GM21723 (cell line): ENCODE measurements at regions not wholly inside any gene's neighbourhood (a gene's known extent, or its start where the extent isn't known, plus 50 kb on each side); places are given as distances from the start of the nearest gene placed in this dataset.

Experiments
- ATAC-seq: cut with Tn5 transposase; IDR thresholded peaks from one replicate; pipeline ENCODE4 v1.9.1; 2021; ENCODE audit warnings: mild to moderate bottlenecking, moderate library complexity; ENCODE audit not compliant: unreplicated experiment

- no peak for ATAC-seq
Measured at GRCh38 chr5:10173716-10174115, 76.0 kb downstream of the ATPSCKMT start.

- ATAC-seq: no peak
Measured at GRCh38 chr5:10172247-10172646, 77.4 kb downstream of the ATPSCKMT start.

DNA sequence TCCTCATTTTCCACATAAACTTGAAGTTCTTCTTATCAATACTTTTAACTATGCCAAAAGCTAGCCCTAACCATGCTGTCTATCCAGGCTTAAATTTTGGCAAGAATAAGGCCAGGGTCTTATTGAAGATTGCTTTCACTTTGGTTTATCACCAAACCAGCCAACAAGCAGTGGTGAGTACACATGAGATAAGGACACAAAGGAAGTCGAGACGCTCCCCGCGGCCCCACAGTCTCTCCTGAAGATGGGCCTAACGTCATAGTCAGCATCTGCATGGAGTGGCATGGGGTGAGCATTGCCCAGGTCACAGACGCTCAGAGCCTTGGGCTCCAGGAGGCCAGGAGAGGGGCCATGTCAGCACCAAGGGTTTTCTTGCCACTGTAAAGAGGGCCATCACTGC lies 80.3 kb downstream of the ATPSCKMT start:
- ATAC-seq: no peak

DNA sequence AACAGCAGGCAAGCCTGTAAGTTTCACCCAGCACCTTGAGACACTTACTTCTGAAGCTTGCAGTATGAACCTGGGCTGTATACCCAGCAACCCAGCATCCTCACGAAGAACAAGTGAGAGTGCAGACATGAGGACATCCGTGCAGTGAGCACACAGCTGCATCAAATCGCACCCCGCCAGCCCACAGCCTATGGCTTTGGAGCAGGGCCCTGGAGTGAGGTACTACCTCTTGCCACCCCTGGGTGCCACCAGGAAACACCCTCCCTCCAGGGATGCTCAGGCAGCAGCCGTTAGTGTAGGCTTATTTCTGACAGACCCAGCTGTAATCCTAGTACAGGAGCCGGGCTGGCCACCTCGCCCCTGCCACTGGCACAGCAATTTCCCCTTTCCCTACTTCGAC lies 81.4 kb downstream of the ATPSCKMT start:
- no peak for ATAC-seq

- no peak for ATAC-seq
Measured at GRCh38 chr5:10167806-10168205, 81.9 kb downstream of the ATPSCKMT start.

DNA sequence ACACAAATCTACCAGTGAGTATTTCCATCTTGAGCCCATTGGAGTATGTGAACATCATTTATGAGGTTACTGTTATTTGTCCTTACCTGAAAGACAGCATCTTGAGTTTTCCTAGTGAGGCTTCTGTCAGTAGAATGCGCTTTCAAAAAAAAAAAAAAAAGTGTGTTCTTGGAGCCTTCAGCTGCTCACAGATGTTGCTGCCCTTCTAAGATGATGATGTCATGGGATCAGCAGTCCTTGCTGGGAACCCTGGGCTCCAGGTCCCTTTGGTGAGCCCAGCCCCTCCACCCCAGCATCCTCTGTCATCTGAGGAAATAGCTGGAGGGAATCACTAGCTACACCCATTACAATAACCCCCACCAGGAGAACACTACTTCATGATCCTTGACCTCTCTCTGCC lies 83.3 kb downstream of the ATPSCKMT start:
- ATAC-seq: no peak

GRCh38 chr5:10162468-10162867 lies 87.2 kb downstream of the ATPSCKMT start:
- ATAC-seq: no peak

- ATAC-seq: no peak
Measured at GRCh38 chr5:10161778-10162177, 87.9 kb downstream of the ATPSCKMT start.

GRCh38 chr5:10160241-10160640 lies 89.4 kb downstream of the ATPSCKMT start:
- ATAC-seq: no peak

DNA sequence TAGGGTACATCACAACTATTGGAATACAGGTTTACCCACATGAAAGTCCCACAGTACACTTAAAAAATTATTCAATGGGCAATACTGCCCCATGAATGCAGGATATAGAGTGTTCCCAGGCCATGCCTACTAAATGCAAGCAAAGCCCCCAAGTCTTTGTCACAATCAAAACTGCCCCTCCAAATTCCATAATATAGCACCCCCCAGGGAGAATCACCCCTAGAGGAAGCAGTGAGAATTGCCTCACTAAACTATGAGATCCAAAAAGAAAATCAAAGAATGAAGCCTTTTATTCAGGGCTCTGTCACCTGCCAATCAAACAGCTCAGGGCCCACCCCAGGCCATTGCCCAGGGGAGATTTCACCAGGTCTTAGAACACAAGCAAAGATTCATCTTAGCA lies 90.8 kb downstream of the ATPSCKMT start:
- no peak for ATAC-seq

GRCh38 chr5:10157085-10157669 lies 92.5 kb downstream of the ATPSCKMT start:
- ATAC-seq: no peak

- ATAC-seq: no peak
Measured at GRCh38 chr5:10155897-10156667, 93.6 kb downstream of the ATPSCKMT start.

- ATAC-seq: no peak
Measured at GRCh38 chr5:10153808-10154537, 95.7 kb downstream of the ATPSCKMT start.

DNA sequence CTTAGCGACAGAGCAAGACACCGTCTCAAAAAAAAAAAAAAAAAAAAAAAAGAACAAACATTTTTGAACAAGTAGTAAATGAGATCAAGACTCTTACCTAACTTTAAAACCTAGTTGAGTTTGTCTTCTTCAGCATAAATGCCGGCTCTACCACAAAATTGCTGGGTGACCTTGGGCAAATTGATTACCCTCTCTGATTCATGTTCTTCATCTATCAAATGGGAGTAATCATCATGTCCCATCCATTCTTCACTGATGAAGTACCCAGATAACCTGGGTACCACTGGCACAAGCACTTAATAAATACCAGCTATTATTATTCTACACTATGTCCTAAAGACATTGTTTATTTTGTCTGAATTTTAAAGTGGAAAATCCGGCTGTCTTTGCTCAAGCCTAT lies 96.3 kb downstream of the ATPSCKMT start:
- ATAC-seq: no peak

GRCh38 chr5:10151656-10152055 lies 98.0 kb downstream of the ATPSCKMT start:
- ATAC-seq: no peak

DNA sequence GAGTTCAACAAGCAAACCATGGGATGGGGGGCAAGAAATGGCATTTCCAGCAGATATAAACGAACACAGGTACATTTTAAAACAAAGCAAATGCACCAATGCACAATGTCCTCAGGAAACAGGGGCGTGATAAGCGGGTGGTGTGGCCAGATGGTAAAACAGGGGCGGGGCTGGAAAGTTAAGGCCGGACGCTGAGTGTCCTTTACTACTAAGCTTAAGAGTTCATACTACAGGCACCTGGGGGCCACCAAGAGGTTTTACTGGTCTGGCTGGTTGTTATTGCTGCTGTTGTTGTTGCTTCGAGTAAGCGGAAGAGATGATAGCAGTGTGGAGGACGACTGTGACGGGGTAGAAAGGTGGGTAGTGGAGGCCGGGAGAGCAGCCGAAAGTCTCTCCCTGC lies 99.8 kb downstream of the ATPSCKMT start:
- no peak for ATAC-seq

DNA sequence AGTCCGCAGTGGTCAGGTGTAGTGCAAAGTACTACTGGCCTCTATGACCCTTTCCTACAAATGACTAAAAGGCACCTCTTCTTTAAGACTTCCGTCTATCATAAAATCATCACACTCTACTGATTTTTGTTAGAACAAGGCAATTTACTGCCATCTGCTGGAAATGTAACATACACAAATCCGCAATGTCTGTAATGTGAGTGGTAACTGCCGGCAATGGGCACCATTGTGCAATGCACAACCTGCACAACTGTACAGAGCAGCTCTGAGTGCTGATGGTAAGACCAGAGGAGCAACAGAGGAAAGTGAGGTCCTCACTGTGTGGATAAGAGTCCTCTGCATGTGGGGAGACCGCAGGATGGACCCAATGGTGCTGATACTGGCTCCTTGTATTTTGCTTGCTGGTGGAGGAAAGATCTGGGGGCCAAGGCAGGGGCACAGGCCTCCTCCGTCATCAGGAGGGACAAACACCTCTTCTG lies 103.7 kb downstream of the ATPSCKMT start:
- no peak for ATAC-seq

- no peak for ATAC-seq
Measured at GRCh38 chr5:10144040-10144439, 105.6 kb downstream of the ATPSCKMT start.

GRCh38 chr5:10140195-10140973 lies 109.3 kb downstream of the ATPSCKMT start:
- ATAC-seq: no peak

DNA sequence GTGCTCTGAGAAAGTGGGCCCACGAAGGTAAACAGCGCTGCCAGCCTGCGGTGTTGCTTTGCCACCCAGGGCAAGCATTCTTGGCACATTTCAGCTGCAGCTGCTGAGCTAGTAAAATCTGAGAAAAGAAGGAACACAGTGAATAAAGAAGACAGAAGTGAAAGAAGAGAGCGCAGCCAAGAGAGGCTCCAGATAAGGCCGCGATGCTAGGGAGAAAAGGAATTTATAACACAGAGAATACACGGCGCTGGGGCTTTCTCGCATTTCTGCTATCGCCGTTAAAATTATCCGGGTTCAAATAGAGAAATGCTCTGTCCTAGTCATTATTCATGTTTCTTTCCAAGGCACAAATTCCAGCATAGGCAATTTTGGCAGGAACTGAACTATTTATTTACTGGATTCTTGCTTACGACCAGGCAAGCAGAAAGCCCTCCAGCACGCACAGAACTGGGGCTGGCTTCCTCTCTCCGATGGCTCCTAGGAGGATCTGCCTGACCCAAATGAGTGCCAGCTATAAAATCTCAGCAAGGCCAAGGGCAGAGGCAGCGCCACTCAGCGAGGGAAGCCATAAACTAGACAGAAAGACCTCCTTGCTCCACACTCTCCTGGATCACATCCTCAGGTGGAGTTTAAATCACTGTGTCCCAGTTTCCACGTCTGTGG lies 111.2 kb downstream of the ATPSCKMT start:
- ATAC-seq: no peak

DNA sequence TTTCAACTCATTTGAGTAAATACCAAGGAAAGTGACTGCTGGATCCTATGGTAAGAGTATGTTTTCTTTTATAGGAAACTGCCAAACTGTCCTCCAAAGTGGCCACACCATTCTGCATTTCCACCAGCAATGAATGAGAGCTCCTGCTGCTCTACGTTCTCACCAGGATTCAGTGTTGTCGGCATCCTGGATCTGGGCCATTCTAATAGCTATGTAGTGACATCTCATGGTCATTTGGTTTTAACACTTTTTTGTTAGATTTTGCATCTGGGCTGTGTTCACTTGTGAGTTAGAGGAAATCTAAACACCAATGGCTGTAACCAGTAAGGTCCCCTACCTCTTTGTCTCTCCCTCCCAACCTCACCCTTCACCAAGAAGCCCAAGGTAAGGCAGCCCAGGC lies 115.9 kb downstream of the ATPSCKMT start:
- ATAC-seq: no peak
